SK-N-MC (cell line): ENCODE measurements at regions not wholly inside any gene's neighbourhood (a gene's known extent, or its start where the extent isn't known, plus 50 kb on each side); places are given as distances from the start of the nearest gene placed in this dataset.

Source experiments
- EZH2 ChIP-seq: fragments of 200-600 bp; sonication (generic); IDR thresholded peaks from one replicate; pipeline ENCODE4 v1.6.1; 2017; ENCODE audit warnings: antibody characterized with exemption
- FOXP2 ChIP-seq: optimal IDR thresholded peaks from 2 replicates; pipeline ENCODE3; 2011; ENCODE audit warnings: mild to moderate bottlenecking, moderate library complexity; ENCODE audit not compliant: insufficient read depth; ENCODE audit errors: extremely low read length, control extremely low read depth
- POLR2AphosphoS5 ChIP-seq: IDR thresholded peaks from 2 replicates; pipeline ENCODE4 v1.6.1; 2012; ENCODE audit warnings: mild to moderate bottlenecking, low read depth, low read length, borderline replicate concordance

GRCh38 chr2:163794635-163795034, 58.8 kb upstream of the FIGN start:
- no peak for TF ChIP-seq POLR2AphosphoS5
- TF ChIP-seq EZH2, result no peak
- no peak for TF ChIP-seq FOXP2
